ENCODE measurements at regions not wholly inside any gene's neighbourhood (a gene's known extent, or its start where the extent isn't known, plus 50 kb on each side); places are given as distances from the start of the nearest gene placed in this dataset.

DNA sequence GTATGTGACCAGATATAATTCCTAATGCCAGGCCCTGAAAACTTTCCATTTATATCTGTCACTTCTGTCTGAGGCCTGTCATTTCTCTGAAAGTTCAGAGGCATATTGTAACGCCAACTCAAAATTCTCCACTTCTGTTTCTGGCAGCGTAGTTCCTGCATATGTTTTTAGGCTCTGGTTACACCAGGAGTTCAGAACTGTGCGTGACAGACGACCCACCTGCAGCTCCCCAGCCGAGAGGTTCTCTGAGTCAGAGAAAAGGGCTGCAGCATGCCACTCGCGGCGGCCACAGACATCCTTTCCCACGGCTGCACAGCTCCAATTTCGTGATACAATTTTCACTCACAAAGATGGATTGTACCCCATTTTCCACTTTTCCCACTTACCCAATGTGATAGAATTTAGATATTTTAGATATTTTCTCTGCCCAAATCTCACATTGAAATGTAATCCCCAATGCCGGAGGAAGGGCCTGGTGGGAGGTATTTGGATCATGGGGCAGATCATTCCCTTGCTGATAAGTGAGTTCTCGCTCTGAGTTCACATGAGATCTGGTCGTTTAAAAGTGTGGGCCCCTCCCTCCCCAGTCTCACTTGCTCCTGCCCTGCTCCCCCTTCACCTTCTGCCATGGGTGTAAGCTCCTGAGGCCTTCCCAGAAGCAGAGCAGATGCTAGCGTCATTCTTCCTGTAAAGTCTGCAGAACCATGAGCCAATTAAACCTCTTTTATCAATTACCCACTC, 308.1 kb downstream of the LIG4 start:
- no peak for DNase-seq (ENCODE audit: low read depth)
- TF ChIP-seq POLR2A (IDR thresholded peaks at IDR 0.05; ENCODE audit: extremely low read depth, insufficient read length) (no peak), MYC (IDR thresholded peaks at IDR 0.05; ENCODE audit: low read depth, low read length) (no peak)
- TF ChIP-seq, protein P1, sequence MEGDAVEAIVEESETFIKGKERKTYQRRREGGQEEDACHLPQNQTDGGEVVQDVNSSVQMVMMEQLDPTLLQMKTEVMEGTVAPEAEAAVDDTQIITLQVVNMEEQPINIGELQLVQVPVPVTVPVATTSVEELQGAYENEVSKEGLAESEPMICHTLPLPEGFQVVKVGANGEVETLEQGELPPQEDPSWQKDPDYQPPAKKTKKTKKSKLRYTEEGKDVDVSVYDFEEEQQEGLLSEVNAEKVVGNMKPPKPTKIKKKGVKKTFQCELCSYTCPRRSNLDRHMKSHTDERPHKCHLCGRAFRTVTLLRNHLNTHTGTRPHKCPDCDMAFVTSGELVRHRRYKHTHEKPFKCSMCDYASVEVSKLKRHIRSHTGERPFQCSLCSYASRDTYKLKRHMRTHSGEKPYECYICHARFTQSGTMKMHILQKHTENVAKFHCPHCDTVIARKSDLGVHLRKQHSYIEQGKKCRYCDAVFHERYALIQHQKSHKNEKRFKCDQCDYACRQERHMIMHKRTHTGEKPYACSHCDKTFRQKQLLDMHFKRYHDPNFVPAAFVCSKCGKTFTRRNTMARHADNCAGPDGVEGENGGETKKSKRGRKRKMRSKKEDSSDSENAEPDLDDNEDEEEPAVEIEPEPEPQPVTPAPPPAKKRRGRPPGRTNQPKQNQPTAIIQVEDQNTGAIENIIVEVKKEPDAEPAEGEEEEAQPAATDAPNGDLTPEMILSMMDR (IDR thresholded peaks at IDR 0.05; ENCODE audit: low read depth, low read length) = no peak
- TF ChIP-seq, protein P2, sequence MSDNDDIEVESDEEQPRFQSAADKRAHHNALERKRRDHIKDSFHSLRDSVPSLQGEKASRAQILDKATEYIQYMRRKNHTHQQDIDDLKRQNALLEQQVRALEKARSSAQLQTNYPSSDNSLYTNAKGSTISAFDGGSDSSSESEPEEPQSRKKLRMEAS (IDR thresholded peaks at IDR 0.05; ENCODE audit: low read depth, low read length) = no peak
- H3K4me3 ChIP-seq (ENCODE audit: low read depth, low read length) = no peak overlapping the region

DNA sequence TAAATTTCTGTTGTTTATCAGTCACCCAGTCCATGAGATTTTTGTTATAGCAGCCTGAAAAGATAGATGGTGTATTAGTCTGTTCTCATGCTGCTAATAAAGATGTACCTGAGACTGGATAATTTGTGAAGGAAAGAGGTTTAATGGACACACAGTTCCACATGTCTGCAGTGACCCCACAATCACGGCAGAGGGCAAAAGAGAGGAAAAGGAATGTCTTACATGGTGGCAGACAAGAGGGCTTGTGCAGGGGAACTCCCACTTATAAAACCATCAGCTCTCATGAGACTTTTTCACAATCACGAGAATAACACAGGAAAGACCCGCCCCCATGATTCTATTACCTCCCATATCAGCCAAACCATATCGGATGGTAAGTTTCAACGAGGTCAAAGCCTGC, 309.2 kb downstream of the LIG4 start:
- DNase-seq (ENCODE audit: low read depth) = no peak
- H3K4me3 ChIP-seq (ENCODE audit: low read depth, low read length) = no peak overlapping the region
- TF ChIP-seq, protein P2 (IDR thresholded peaks at IDR 0.05; ENCODE audit: low read depth, low read length) = no peak
- TF ChIP-seq MYC (IDR thresholded peaks at IDR 0.05; ENCODE audit: low read depth, low read length) (no peak), POLR2A (IDR thresholded peaks at IDR 0.05; ENCODE audit: extremely low read depth, insufficient read length) (no peak)
- TF ChIP-seq, protein P1 (IDR thresholded peaks at IDR 0.05; ENCODE audit: low read depth, low read length) = no peak

DNA sequence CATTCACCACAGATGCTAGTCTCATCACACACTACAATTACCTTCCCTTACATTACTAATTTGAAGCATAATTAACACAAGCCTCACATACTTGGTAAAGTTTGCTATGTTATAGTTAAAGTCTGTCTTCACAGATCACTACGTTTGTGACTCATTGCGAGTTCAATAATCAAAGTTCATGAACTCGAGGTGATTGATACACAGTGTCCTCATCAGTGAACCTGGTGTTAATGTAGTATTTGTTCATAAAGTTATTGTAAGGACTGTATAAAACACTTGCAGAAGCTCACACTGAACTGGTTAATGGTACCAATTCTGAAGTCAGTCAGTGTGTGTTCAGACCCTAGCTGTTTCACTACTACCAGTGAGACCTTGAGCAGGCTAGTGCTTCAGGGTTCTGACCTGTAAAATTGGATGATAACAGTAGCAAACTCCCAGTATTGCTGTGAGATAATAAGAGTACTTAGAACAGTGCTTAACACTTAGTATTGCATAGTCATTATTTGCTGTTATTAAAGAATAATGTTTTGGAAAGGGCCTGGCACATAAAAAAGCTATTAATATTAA, 313.3 kb downstream of the LIG4 start:
- H3K4me3 ChIP-seq (ENCODE audit: low read depth, low read length) = no peak overlapping the region
- no peak for TF ChIP-seq POLR2A (IDR thresholded peaks at IDR 0.05; ENCODE audit: extremely low read depth, insufficient read length)
- TF ChIP-seq, protein P2 (IDR thresholded peaks at IDR 0.05; ENCODE audit: low read depth, low read length) = no peak
- no peak for TF ChIP-seq MYC (IDR thresholded peaks at IDR 0.05; ENCODE audit: low read depth, low read length)
- DNase-seq (ENCODE audit: low read depth) = no peak

DNA sequence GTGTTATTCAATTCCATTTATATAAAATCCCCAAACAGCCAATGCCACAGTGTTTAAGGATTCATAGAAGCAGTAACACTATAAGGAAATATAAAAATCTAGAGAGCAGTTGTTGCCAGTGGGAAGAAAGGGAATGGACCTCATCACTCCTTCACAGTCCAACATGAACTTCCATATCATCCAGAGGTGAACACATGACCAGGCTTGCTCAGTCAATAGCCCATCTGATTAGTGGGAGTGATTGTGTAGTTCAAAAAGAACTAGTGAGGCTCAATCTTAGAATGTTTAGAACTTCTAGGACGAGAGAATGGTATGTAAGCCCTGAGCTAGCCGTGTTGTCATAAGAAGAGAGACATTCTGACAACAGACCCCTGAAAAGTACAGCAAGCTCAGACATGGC, 314.1 kb downstream of the LIG4 start:
- DNase-seq (ENCODE audit: low read depth) = no peak
- no peak overlapping the region for H3K4me3 ChIP-seq (ENCODE audit: low read depth, low read length)
- TF ChIP-seq, protein P2 (IDR thresholded peaks at IDR 0.05; ENCODE audit: low read depth, low read length) = no peak
- TF ChIP-seq, protein P1 (IDR thresholded peaks at IDR 0.05; ENCODE audit: low read depth, low read length) = no peak
- TF ChIP-seq POLR2A (IDR thresholded peaks at IDR 0.05; ENCODE audit: extremely low read depth, insufficient read length) (no peak), MYC (IDR thresholded peaks at IDR 0.05; ENCODE audit: low read depth, low read length) (no peak)

DNA sequence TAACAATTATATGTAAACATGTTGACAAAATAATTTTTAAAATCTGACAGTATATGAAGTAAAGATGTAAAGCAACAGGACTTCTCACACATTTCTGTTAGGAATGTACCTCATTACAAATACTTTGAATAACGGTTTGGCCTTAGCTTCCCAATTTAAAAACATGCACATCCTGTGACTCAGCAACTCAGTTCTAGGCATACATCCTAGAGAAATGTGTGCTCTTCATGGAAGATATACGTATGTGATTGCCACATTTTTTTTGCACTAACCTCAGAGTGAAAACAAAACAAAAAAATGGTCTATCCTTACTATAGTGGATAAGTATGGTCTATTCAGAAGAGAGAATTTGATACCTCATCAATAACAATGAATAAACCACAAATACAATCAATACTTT, 314.6 kb downstream of the LIG4 start:
- H3K4me3 ChIP-seq (ENCODE audit: low read depth, low read length) = no peak overlapping the region
- TF ChIP-seq, protein P2 (IDR thresholded peaks at IDR 0.05; ENCODE audit: low read depth, low read length) = no peak
- TF ChIP-seq POLR2A (IDR thresholded peaks at IDR 0.05; ENCODE audit: extremely low read depth, insufficient read length) (no peak), MYC (IDR thresholded peaks at IDR 0.05; ENCODE audit: low read depth, low read length) (no peak)
- TF ChIP-seq, protein P1 (IDR thresholded peaks at IDR 0.05; ENCODE audit: low read depth, low read length) = no peak
- no peak for DNase-seq (ENCODE audit: low read depth)

DNA sequence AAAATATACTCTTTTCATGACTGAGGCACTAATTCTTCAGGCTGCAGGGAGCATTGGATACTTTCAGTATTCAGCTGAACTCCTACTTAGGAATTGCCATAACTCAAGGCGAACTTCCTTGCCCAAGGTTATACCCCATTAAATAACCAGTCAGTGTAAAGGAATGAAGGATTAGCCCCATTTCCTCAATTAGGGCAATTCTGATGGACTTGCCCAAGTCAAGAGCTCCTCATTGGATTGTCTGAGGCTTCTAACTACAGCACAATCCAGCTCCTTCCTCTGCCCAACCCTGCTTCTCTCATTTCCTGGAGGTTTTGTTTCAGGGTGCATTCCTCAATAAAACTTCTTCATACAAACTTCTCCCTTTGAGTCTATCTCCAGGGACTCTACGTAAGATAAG, 329.2 kb downstream of the LIG4 start:
- no peak for DNase-seq (ENCODE audit: low read depth)
- H3K4me3 ChIP-seq (ENCODE audit: low read depth, low read length) = no peak overlapping the region
- TF ChIP-seq POLR2A (IDR thresholded peaks at IDR 0.05; ENCODE audit: extremely low read depth, insufficient read length) = no peak
- TF ChIP-seq, protein P1 (IDR thresholded peaks at IDR 0.05; ENCODE audit: low read depth, low read length) = no peak
- TF ChIP-seq, protein P2 (IDR thresholded peaks at IDR 0.05; ENCODE audit: low read depth, low read length) = no peak
- TF ChIP-seq MYC (IDR thresholded peaks at IDR 0.05; ENCODE audit: low read depth, low read length) = no peak

Measured in NB4 (cell line).